ENCODE measurements at regions not wholly inside any gene's neighbourhood (a gene's known extent, or its start where the extent isn't known, plus 50 kb on each side); places are given as distances from the start of the nearest gene placed in this dataset.

DNA sequence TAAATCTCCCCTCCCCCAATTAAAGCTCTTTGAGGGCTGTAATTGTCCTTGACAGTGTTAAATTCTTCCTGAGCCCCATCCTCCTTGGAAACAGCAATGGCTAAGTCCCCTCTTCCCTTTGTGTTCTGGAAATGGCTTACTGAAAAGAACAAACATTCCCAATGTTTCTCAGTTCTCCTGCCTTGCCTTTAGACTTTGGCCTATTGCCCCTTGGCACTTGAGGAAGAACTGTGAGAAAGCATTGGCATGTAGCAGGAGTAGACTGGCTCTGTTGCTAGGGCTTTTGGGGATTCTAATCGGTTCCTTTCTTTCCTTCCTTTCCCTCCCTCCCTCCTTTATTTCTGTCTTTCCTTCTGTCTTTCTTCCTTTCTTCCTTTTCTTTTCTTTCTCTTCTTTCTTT is 463.3 kb upstream of the PODXL start:
- Histone ChIP-seq H3K27me3 (ENCODE audit: insufficient read depth, poor library complexity, severe bottlenecking) (no peaks in the 10 kb centered on the region), H3K4me3 (replicated peaks; ENCODE audit: insufficient read depth, low read length) (no peak overlapping the region), H3K27ac (replicated peaks) (no peak overlapping the region)
- no peak for DNase-seq (ENCODE audit: low read depth in 1 of 2, low spot score in 1 of 2)
- TF ChIP-seq, protein P1, sequence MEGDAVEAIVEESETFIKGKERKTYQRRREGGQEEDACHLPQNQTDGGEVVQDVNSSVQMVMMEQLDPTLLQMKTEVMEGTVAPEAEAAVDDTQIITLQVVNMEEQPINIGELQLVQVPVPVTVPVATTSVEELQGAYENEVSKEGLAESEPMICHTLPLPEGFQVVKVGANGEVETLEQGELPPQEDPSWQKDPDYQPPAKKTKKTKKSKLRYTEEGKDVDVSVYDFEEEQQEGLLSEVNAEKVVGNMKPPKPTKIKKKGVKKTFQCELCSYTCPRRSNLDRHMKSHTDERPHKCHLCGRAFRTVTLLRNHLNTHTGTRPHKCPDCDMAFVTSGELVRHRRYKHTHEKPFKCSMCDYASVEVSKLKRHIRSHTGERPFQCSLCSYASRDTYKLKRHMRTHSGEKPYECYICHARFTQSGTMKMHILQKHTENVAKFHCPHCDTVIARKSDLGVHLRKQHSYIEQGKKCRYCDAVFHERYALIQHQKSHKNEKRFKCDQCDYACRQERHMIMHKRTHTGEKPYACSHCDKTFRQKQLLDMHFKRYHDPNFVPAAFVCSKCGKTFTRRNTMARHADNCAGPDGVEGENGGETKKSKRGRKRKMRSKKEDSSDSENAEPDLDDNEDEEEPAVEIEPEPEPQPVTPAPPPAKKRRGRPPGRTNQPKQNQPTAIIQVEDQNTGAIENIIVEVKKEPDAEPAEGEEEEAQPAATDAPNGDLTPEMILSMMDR (IDR thresholded peaks at IDR 0.05; ENCODE audit: insufficient read depth, low read length): no peak
- no peak for TF ChIP-seq POLR2AphosphoS5 (IDR thresholded peaks at IDR 0.05; ENCODE audit: low read depth)
- TF ChIP-seq, protein P2, sequence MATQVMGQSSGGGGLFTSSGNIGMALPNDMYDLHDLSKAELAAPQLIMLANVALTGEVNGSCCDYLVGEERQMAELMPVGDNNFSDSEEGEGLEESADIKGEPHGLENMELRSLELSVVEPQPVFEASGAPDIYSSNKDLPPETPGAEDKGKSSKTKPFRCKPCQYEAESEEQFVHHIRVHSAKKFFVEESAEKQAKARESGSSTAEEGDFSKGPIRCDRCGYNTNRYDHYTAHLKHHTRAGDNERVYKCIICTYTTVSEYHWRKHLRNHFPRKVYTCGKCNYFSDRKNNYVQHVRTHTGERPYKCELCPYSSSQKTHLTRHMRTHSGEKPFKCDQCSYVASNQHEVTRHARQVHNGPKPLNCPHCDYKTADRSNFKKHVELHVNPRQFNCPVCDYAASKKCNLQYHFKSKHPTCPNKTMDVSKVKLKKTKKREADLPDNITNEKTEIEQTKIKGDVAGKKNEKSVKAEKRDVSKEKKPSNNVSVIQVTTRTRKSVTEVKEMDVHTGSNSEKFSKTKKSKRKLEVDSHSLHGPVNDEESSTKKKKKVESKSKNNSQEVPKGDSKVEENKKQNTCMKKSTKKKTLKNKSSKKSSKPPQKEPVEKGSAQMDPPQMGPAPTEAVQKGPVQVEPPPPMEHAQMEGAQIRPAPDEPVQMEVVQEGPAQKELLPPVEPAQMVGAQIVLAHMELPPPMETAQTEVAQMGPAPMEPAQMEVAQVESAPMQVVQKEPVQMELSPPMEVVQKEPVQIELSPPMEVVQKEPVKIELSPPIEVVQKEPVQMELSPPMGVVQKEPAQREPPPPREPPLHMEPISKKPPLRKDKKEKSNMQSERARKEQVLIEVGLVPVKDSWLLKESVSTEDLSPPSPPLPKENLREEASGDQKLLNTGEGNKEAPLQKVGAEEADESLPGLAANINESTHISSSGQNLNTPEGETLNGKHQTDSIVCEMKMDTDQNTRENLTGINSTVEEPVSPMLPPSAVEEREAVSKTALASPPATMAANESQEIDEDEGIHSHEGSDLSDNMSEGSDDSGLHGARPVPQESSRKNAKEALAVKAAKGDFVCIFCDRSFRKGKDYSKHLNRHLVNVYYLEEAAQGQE (IDR thresholded peaks at IDR 0.05; ENCODE audit: insufficient replicate concordance, low read depth): no peak
- TF ChIP-seq GABPA (IDR thresholded peaks at IDR 0.05; ENCODE audit: low read depth): no peak
- no peak for TF ChIP-seq SPI1 (IDR thresholded peaks at IDR 0.05; ENCODE audit: borderline replicate concordance, low read depth)

DNA sequence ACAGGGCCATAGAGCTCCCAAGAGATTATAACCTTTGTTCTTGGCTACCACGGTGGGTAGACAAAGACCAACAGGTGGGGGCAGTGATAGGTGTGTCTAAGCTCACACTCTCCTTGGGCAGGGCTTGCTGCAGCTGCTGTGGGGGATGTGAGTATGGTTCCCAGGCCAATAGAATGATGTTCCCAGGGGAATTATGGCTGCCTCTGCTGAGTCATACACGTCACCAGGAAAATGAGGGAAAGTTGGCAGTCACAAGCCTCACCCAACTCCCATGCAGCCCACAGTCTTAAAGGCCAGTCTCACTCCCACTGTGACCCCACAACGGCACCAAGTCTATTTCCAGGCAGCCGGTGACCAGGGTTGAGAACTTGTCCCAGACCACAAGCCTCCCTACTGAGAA is 453.4 kb upstream of the PODXL start:
- H3K4me3 ChIP-seq (replicated peaks; ENCODE audit: insufficient read depth, low read length): no peak overlapping the region
- no peak overlapping the region for H3K27ac ChIP-seq (replicated peaks)
- TF ChIP-seq GABPA (IDR thresholded peaks at IDR 0.05; ENCODE audit: low read depth): no peak
- TF ChIP-seq POLR2AphosphoS5 (IDR thresholded peaks at IDR 0.05; ENCODE audit: low read depth): no peak
- TF ChIP-seq, protein P2 (IDR thresholded peaks at IDR 0.05; ENCODE audit: insufficient replicate concordance, low read depth): no peak
- TF ChIP-seq SPI1 (IDR thresholded peaks at IDR 0.05; ENCODE audit: borderline replicate concordance, low read depth): no peak
- TF ChIP-seq, protein P1 (IDR thresholded peaks at IDR 0.05; ENCODE audit: insufficient read depth, low read length): no peak
- peaks cover 2% of the 10 kb centered on the region for H3K27me3 ChIP-seq (ENCODE audit: insufficient read depth, poor library complexity, severe bottlenecking)
- DNase-seq (ENCODE audit: low read depth in 1 of 2, low spot score in 1 of 2): no peak

DNA sequence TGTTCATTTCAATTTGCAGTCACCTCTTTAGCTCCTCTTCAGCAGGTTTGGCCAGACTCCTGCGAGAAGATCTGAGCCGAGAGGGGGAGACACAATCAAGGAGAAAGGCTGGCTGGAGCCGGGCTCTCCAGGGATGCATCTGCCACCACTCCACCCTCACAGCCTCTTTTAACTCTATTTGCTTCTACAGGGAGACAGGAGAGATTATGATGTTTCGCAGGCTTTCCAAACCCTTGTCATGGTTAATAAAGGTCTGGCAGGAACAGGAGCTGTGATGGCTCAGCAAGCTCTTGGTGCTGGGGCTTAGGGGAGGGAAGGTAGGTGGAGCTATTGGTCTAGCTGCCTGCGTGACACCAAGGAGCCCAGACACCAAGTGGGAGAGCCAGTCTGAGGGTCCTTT is 448.1 kb upstream of the PODXL start:
- no peak overlapping the region for H3K27ac ChIP-seq (replicated peaks)
- no peak for DNase-seq (ENCODE audit: low read depth in 1 of 2, low spot score in 1 of 2)
- TF ChIP-seq POLR2AphosphoS5 (IDR thresholded peaks at IDR 0.05; ENCODE audit: low read depth) (no peak), SPI1 (IDR thresholded peaks at IDR 0.05; ENCODE audit: borderline replicate concordance, low read depth) (no peak)
- peaks cover 2% of the 10 kb centered on the region for H3K27me3 ChIP-seq (ENCODE audit: insufficient read depth, poor library complexity, severe bottlenecking)
- H3K4me3 ChIP-seq (replicated peaks; ENCODE audit: insufficient read depth, low read length): no peak overlapping the region

DNA sequence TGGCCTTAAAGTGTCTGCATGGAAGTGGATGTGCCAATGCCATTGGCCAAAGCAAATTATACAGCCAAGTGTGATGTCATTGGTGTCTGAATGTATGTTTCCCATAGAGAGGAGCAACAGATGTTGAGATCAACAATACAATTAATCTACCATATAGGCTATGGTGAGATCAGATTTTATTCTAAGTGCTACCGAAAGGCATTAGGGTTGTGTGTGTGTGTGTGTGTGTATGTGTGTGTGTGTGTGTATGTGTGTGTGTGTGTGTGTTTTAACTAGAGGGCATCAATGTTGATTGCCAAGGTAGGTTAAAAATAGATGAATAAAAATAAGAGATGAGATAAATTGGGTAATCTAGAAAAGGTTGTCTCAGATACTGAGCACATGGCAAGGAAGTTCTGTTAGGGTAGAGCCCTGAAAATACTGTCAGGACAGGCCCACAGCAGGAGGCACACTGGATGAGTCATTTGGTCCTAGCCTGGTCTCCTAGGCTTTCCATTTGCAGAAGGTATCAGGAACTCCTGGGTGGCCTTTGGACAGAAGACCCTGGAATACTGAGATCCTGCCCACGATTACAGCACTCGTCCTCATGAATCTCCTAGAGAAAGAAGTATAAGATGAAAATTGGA is 446.0 kb upstream of the PODXL start:
- no peak overlapping the region for H3K27ac ChIP-seq (replicated peaks)
- TF ChIP-seq SPI1 (IDR thresholded peaks at IDR 0.05; ENCODE audit: borderline replicate concordance, low read depth) (no peak), POLR2AphosphoS5 (IDR thresholded peaks at IDR 0.05; ENCODE audit: low read depth) (no peak), GABPA (IDR thresholded peaks at IDR 0.05; ENCODE audit: low read depth) (no peak)
- H3K27me3 ChIP-seq (ENCODE audit: insufficient read depth, poor library complexity, severe bottlenecking): no peaks in the 10 kb centered on the region
- H3K4me3 ChIP-seq (replicated peaks; ENCODE audit: insufficient read depth, low read length): no peak overlapping the region
- DNase-seq (ENCODE audit: low read depth in 1 of 2, low spot score in 1 of 2): no peak

DNA sequence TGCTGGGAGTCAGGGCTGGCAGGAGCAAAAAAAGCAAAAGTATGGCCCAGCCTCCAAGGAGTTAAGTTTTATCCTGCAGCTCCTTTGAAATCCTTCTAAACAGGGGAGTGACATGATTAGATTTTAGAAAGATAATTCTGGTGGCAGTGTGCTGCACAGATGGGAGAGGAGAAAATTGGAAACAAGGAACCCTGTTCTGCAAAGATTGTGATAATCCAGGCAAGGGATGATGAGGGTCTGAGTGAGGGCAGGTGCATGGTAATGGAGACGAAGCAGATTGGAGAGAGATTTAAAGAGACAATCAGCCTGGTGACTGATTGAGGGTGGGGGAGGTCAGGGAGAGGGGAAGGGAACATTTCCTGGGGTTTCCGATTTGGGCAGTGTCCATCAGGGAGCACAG is 444.7 kb upstream of the PODXL start:
- H3K27me3 ChIP-seq (ENCODE audit: insufficient read depth, poor library complexity, severe bottlenecking): no peaks in the 10 kb centered on the region
- H3K4me3 ChIP-seq (replicated peaks; ENCODE audit: insufficient read depth, low read length): no peak overlapping the region
- TF ChIP-seq, protein P2 (IDR thresholded peaks at IDR 0.05; ENCODE audit: insufficient replicate concordance, low read depth): no peak
- TF ChIP-seq GABPA (IDR thresholded peaks at IDR 0.05; ENCODE audit: low read depth) (no peak), SPI1 (IDR thresholded peaks at IDR 0.05; ENCODE audit: borderline replicate concordance, low read depth) (no peak), POLR2AphosphoS5 (IDR thresholded peaks at IDR 0.05; ENCODE audit: low read depth) (no peak)
- TF ChIP-seq, protein P1 (IDR thresholded peaks at IDR 0.05; ENCODE audit: insufficient read depth, low read length): no peak
- no peak for DNase-seq (ENCODE audit: low read depth in 1 of 2, low spot score in 1 of 2)
- H3K27ac ChIP-seq (replicated peaks): no peak overlapping the region
